ENCODE measurements at regions not wholly inside any gene's neighbourhood (a gene's known extent, or its start where the extent isn't known, plus 50 kb on each side); places are given as distances from the start of the nearest gene placed in this dataset.
"Not testable (repeated sequence)": the region's sequence is repeated elsewhere in the genome, so short reads cannot be mapped to it uniquely, and the experiment has no call there.

DNA sequence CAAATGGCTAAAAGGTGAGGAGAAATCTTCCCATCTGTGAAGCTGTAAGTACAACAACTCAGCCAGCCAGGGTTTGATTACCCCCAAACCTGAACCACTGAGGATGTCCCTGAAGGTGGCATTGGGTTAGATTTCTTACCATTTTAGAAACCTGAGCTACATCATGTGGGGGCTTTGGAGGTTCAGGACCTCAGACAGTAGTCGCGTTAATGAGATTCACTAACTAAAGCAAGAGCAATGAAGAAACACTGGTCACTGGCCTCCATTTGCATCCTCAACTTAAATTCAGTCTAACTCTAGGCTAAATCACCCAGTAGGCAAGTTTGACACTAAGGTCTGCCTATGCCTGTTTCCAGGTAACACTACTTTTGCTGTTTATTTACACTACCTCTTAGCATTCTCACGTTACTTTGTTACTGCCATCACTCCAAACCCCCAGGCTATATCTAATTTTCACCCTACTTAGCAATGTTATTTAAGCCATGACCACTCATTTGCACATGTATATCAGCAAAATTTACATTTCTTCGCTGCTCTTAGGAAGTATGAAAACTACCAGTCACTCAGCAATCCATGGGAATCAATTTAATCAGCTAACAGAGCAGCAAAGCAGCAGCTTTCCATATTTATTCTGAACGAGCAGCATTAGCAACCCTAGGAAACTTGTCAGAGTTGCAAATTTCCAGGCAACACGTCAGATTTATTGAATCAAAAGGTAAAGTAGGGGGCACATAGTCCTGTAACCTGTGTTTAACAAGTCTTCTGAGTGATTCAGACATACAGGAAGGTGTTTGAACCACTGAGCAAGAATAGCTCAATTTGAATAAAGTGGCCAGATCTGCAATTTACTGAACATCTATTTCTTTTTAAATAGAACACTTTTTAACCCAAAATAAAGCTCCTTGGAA lies 788.4 kb upstream of the SORCS1 start:
- Histone ChIP-seq H3K4me1 (ENCODE audit: control insufficient read depth in 1 of 2, insufficient read depth in 2 of 2, low read length in 2 of 2) (no peaks in the 10 kb centered on the region), H3K4me3 (replicated peaks in 1 of 2; ENCODE audit: low read depth in 1 of 2, low read length in 2 of 2) (no peak overlapping the region), H3K4me2 (ENCODE audit: low read length) (no peak overlapping the region), H3K9ac (ENCODE audit: low read length) (no peak overlapping the region), H3K27ac (ENCODE audit: low read depth, low read length) (no peak overlapping the region), H3K36me3 (ENCODE audit: control insufficient read depth in 1 of 2, insufficient read depth in 2 of 2, low read length in 2 of 2) (no peaks in the 10 kb centered on the region), H3K9me2 (ENCODE audit: insufficient read depth) (no peaks in the 10 kb centered on the region), H2AFZ (ENCODE audit: low read depth, low read length, poor library complexity, severe bottlenecking) (no peak overlapping the region), H3K79me2 (ENCODE audit: insufficient read depth, low read length) (no peaks in the 10 kb centered on the region), H4K20me1 (ENCODE audit: insufficient read depth) (no peaks in the 10 kb centered on the region), H3K27me3 (ENCODE audit: insufficient read depth, low read length) (no peaks in the 10 kb centered on the region), H3K9me3 (ENCODE audit: control insufficient read depth in 1 of 2, insufficient read depth in 1 of 2, low read depth in 1 of 2, low read length in 2 of 2) (peaks cover 34 to 37% of the 10 kb centered on the region in 2 experiments; a peak in 2 of 4 replicates)
- ATAC-seq: no peak
- no peak for DNase-seq (ENCODE audit: low read depth, low spot score)
- TF ChIP-seq, protein P1, sequence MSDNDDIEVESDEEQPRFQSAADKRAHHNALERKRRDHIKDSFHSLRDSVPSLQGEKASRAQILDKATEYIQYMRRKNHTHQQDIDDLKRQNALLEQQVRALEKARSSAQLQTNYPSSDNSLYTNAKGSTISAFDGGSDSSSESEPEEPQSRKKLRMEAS (IDR thresholded peaks at IDR 0.05): no peak
- BruUV-seq (replicated peaks): no TSS peak
- RAD21 ChIA-PET (ENCODE audit: low non-redundant PET in 1 of 2, low total read pairs in 2 of 2, uncharacterized antibody in 2 of 2, unreplicated experiment in 2 of 2): no interaction called here
- CTCF ChIA-PET: no interaction called here
- POLR2A ChIA-PET: no interaction called here
- intact Hi-C loops (cut with micrococcal nuclease): no loop called here

DNA sequence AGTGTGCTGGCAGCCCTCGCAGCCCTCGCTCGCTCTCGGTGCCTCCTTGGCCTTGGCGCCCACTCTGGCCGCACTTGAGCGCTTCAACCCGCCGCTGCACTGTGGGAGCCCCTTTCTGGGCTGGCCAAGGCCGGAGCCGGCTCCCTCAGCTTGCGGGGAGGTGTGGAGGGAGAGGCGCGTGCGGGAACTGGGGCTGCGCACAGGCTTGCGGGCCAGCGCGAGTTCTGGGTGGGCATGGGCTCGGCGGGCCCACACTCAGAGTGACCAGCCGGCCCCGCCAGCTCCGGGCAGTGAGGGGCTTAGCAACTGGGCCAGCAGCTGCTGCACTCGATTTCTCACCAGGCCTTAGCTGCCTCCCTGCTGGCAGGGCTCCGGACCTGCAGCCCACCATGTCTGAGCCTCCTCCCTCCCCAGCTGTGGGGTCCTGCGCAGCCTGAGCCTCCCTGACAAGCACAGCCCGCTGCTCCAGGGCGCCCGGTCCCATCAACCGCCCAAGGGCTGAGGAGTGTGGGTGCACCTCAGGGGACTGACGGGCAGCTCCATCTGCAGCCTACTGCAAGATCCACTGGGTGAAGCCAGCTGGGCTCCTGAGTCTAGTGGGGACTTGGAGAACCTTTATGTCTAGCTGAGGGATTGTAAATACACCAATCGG lies 786.0 kb upstream of the SORCS1 start:
- RAD21 ChIA-PET (ENCODE audit: low non-redundant PET in 1 of 2, low total read pairs in 2 of 2, uncharacterized antibody in 2 of 2, unreplicated experiment in 2 of 2); BruUV-seq (replicated peaks): not testable (repeated sequence)

More for the DNA sequence above, 786.0 kb upstream of the SORCS1 start:
- H3K4me2 ChIP-seq (ENCODE audit: low read length); H3K4me3 ChIP-seq (replicated peaks in 1 of 2; ENCODE audit: low read depth in 1 of 2, low read length in 2 of 2); H4K20me1 ChIP-seq (ENCODE audit: insufficient read depth); POLR2A ChIA-PET; CTCF ChIA-PET; H3K79me2 ChIP-seq (ENCODE audit: insufficient read depth, low read length); H3K36me3 ChIP-seq (ENCODE audit: control insufficient read depth in 1 of 2, insufficient read depth in 2 of 2, low read length in 2 of 2); intact Hi-C loops (cut with micrococcal nuclease); H3K9me2 ChIP-seq (ENCODE audit: insufficient read depth); ATAC-seq; H3K9ac ChIP-seq (ENCODE audit: low read length); H3K27ac ChIP-seq (ENCODE audit: low read depth, low read length); H2AFZ ChIP-seq (ENCODE audit: low read depth, low read length, poor library complexity, severe bottlenecking); DNase-seq (ENCODE audit: low read depth, low spot score); H3K27me3 ChIP-seq (ENCODE audit: insufficient read depth, low read length); H3K4me1 ChIP-seq (ENCODE audit: control insufficient read depth in 1 of 2, insufficient read depth in 2 of 2, low read length in 2 of 2): not testable (repeated sequence)
- peaks cover 30 to 34% of the 10 kb centered on the region in 2 experiments; a peak in 2 of 4 replicates for H3K9me3 ChIP-seq (ENCODE audit: control insufficient read depth in 1 of 2, insufficient read depth in 1 of 2, low read depth in 1 of 2, low read length in 2 of 2)

All from HCT116 (cell line).